Fibroblast of lung (primary cell): ENCODE measurements at regions not wholly inside any gene's neighbourhood (a gene's known extent, or its start where the extent isn't known, plus 50 kb on each side); places are given as distances from the start of the nearest gene placed in this dataset.
A peak's percentile ranks its signal among the peaks of the same experiment; 100 is the strongest.

Experiments
- DNase-seq, 2 donors: peaks; one replicate each; pipeline versions ENCODE4 v3.0.0 to v3.0.0-alpha.2; 2010; ENCODE audit warnings: low read depth in 2 of 2
- H2AFZ ChIP-seq: 2 replicates; pipeline ENCODE4 v1.5.1; 2012; ENCODE audit warnings: low read length, control low read depth, inconsistent platforms
- H3K27ac ChIP-seq: 2 replicates; pipeline ENCODE4 v1.5.1; 2011; ENCODE audit warnings: low read length, control low read depth; ENCODE audit not compliant: insufficient read depth
- H3K27me3 ChIP-seq: 2 replicates; pipeline ENCODE4 v1.5.1; 2011; ENCODE audit warnings: mild to moderate bottlenecking, low read length; ENCODE audit not compliant: control insufficient read depth, insufficient read depth
- H3K36me3 ChIP-seq: 2 replicates; pipeline ENCODE4 v1.5.1; 2011; ENCODE audit warnings: low read length; ENCODE audit not compliant: control insufficient read depth, insufficient read depth
- H3K4me1 ChIP-seq: 2 replicates; pipeline ENCODE4 v1.5.1; 2011; ENCODE audit warnings: low read length; ENCODE audit not compliant: control insufficient read depth, insufficient read depth; ENCODE audit errors: extremely low read depth
- H3K4me2 ChIP-seq: 2 replicates; pipeline ENCODE4 v1.5.1; 2011; ENCODE audit warnings: low read length, control low read depth; ENCODE audit not compliant: insufficient read depth; ENCODE audit errors: extremely low read depth
- H3K4me3 ChIP-seq, 4 experiments: fragments of 200-600 bp in 1 of 4; sonication (generic) in 1 of 4; replicated peaks in 1 of 4; 2 replicates each; pipeline ENCODE4 v1.5.1; 2011 to 2016; ENCODE audit warnings: low read length in 4 of 4, low read depth in 3 of 4, mild to moderate bottlenecking in 3 of 4, control low read depth in 2 of 4, inconsistent platforms in 1 of 4, mixed read lengths in 1 of 4; ENCODE audit not compliant: insufficient read depth in 1 of 4; ENCODE audit errors: control extremely low read depth in 1 of 4
- H3K79me2 ChIP-seq: 2 replicates; pipeline ENCODE4 v1.5.1; 2012; ENCODE audit warnings: mild to moderate bottlenecking, low read length, inconsistent platforms; ENCODE audit not compliant: control insufficient read depth, insufficient read depth
- H3K9ac ChIP-seq: 2 replicates; pipeline ENCODE4 v1.5.1; 2011; ENCODE audit warnings: mild to moderate bottlenecking, low read length, control low read depth; ENCODE audit not compliant: insufficient read depth
- H3K9me3 ChIP-seq: 2 replicates; pipeline ENCODE4 v1.5.1; 2012; ENCODE audit warnings: low read depth, low read length; ENCODE audit not compliant: control insufficient read depth, insufficient read depth
- H4K20me1 ChIP-seq: 2 replicates; pipeline ENCODE4 v1.5.1; 2011; ENCODE audit warnings: low read length; ENCODE audit not compliant: control insufficient read depth, insufficient read depth; ENCODE audit errors: extremely low read depth
- EZH2 ChIP-seq: IDR thresholded peaks from 2 replicates; pipeline ENCODE4 v1.5.1; 2012; ENCODE audit warnings: low read length, control low read depth, mild to moderate bottlenecking; ENCODE audit errors: missing control alignments
- TF ChIP-seq, protein P1 (sequence below), 2 donors: IDR thresholded peaks in 1 of 2; conservative IDR thresholded peaks in 1 of 2; 1 replicate in 1 of 2; 2 replicates in 1 of 2; pipeline ENCODE4 v1.5.1; 2011 to 2012; ENCODE audit warnings: low read length in 2 of 2, control low read depth in 1 of 2, inconsistent platforms in 1 of 2, low read depth in 1 of 2, mild to moderate bottlenecking in 1 of 2

DNA sequence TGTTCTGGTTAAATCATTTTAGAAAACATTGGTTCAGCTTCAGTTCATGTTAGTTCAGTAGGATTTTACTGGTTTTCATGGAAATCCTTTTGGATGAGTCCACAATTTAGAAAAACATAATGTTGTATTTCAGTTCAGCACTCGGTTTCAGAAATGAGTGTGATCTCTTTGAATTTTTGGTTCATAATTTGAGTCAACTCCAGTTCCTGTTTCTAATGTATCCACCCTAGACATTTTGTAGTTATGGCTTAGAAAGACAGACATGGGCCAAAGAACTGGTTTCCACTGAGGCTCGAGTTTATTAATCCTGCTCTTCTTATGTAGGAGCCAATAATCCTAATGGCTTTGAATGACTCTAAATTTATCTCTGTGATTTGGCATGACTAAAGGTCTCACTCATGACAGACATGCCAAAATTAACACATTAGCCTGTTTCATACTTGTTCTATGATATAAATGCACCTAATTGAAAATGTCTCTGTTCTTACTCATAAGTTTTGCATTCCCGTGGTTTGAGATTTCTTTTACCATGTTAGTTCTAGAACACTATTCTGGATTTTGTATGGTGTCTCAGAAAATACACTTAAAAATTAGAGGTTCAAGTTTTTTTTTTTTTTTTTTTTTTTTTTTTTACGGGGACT, 82.3 kb upstream of the SPRED2 start:
- H3K79me2 ChIP-seq = no peaks in the 10 kb centered on the region
- no peak overlapping the region for H3K9ac ChIP-seq
- H3K9me3 ChIP-seq = no peaks in the 10 kb centered on the region
- no peaks in the 10 kb centered on the region for H3K27me3 ChIP-seq
- H3K4me1 ChIP-seq = no peaks in the 10 kb centered on the region
- no peak overlapping the region for H3K4me3 ChIP-seq
- DNase-seq = peak in 1 of 2 donors; percentile 58
- H4K20me1 ChIP-seq = no peaks in the 10 kb centered on the region
- no peak overlapping the region for H3K4me2 ChIP-seq
- no peaks in the 10 kb centered on the region for H3K36me3 ChIP-seq
- H3K27ac ChIP-seq = no peak overlapping the region
- TF ChIP-seq EZH2 = no peak
- TF ChIP-seq, protein P1, sequence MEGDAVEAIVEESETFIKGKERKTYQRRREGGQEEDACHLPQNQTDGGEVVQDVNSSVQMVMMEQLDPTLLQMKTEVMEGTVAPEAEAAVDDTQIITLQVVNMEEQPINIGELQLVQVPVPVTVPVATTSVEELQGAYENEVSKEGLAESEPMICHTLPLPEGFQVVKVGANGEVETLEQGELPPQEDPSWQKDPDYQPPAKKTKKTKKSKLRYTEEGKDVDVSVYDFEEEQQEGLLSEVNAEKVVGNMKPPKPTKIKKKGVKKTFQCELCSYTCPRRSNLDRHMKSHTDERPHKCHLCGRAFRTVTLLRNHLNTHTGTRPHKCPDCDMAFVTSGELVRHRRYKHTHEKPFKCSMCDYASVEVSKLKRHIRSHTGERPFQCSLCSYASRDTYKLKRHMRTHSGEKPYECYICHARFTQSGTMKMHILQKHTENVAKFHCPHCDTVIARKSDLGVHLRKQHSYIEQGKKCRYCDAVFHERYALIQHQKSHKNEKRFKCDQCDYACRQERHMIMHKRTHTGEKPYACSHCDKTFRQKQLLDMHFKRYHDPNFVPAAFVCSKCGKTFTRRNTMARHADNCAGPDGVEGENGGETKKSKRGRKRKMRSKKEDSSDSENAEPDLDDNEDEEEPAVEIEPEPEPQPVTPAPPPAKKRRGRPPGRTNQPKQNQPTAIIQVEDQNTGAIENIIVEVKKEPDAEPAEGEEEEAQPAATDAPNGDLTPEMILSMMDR (conservative IDR thresholded peaks at IDR 0.05 in 1 of 2, IDR thresholded peaks at IDR 0.05 in 1 of 2; ENCODE audit: low read depth in 1 of 2, low read length in 2 of 2) = no peak
- H2AFZ ChIP-seq = no peak overlapping the region

DNA sequence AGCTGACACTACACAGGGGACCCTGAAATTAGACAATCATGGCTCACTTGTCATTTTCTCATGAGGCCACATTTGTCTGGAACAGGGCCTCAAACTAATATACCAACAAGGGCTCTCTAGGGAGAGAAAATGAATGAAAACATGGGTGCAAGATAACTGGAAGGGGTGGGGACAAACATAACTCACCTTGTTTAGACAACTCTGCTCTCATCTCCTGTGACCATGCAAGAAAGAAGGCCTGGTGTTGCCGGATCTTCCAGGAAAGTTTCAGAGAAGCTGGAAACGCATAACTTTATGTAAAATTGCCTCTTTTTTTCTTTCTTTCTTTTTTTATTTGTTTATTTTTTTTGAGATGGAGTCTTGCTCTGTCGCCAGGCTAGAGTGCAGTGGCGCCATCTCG, 80.4 kb upstream of the SPRED2 start:
- Histone ChIP-seq H3K4me2 (no peak overlapping the region), H3K9me3 (no peaks in the 10 kb centered on the region), H3K4me1 (no peaks in the 10 kb centered on the region), H2AFZ (no peak overlapping the region), H3K9ac (no peak overlapping the region), H3K79me2 (no peaks in the 10 kb centered on the region), H3K27ac (no peak overlapping the region), H3K27me3 (no peaks in the 10 kb centered on the region), H3K4me3 (no peak overlapping the region), H3K36me3 (no peaks in the 10 kb centered on the region), H4K20me1 (no peaks in the 10 kb centered on the region)
- TF ChIP-seq, protein P1 (conservative IDR thresholded peaks at IDR 0.05 in 1 of 2, IDR thresholded peaks at IDR 0.05 in 1 of 2; ENCODE audit: low read depth in 1 of 2, low read length in 2 of 2) = no peak
- no peak for TF ChIP-seq EZH2
- no peak for DNase-seq

DNA sequence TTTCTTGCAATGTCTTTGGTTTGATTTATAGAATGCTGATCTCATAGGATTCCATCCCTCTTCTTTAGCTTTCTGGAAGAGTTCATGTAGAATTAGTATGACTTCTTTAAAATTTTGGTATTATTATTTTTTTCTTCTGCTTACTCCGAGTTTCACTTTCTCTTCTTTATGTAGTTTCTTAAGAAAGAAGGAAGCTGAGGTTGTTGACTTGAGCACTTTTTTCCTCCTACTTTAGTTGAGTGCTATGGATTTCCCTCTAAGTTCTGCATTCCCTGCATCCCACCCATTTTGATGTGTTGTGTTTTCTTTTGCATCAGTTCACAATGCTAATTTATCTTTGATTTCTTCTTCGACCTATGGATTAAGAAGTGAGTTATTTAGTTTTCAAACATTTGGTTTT, 78.9 kb upstream of the SPRED2 start:
- Histone ChIP-seq H3K79me2 (no peaks in the 10 kb centered on the region), H3K27ac (no peak overlapping the region), H2AFZ (no peak overlapping the region), H3K4me1 (no peaks in the 10 kb centered on the region), H3K9ac (no peak overlapping the region), H3K36me3 (no peaks in the 10 kb centered on the region), H3K4me3 (no peak overlapping the region), H3K9me3 (no peaks in the 10 kb centered on the region), H3K27me3 (no peaks in the 10 kb centered on the region), H4K20me1 (no peaks in the 10 kb centered on the region), H3K4me2 (no peak overlapping the region)
- DNase-seq = no peak
- no peak for TF ChIP-seq EZH2
- TF ChIP-seq, protein P1 (conservative IDR thresholded peaks at IDR 0.05 in 1 of 2, IDR thresholded peaks at IDR 0.05 in 1 of 2; ENCODE audit: low read depth in 1 of 2, low read length in 2 of 2) = no peak
